Kidney (tissue), 13 donors: ENCODE measurements at regions not wholly inside any gene's neighbourhood (a gene's known extent, or its start where the extent isn't known, plus 50 kb on each side); places are given as distances from the start of the nearest gene placed in this dataset.

Experiments
- DNase-seq, 5 donors: peaks; one replicate each; pipeline ENCODE4 v3.0.0-alpha.2; 2013 to 2020
- FAIRE-seq: peaks from 2 replicates; lab custom pipeline; 2012; peaks lifted over from hg19 to GRCh38; lab: Jason Lieb, UNC
- H3K27ac ChIP-seq, 2 donors: one replicate each; pipeline ENCODE4 v1.7.0; 2013; ENCODE audit warnings: low read depth in 2 of 2, low read length in 2 of 2, inconsistent platforms in 1 of 2
- H3K27me3 ChIP-seq: one replicate; pipeline ENCODE4 v1.7.1; 2013; ENCODE audit warnings: low read length, inconsistent platforms; ENCODE audit not compliant: control insufficient read depth, insufficient read depth
- H3K36me3 ChIP-seq, 3 donors: one replicate each; pipeline versions ENCODE4 v1.7.0 to v1.7.1; 2013; ENCODE audit warnings: low read length in 3 of 3, control low read depth in 1 of 3, inconsistent platforms in 1 of 3; ENCODE audit not compliant: insufficient read depth in 3 of 3, control insufficient read depth in 2 of 3
- H3K4me1 ChIP-seq, 3 donors: one replicate each; pipeline versions ENCODE4 v1.7.0 to v1.7.1; 2013; ENCODE audit warnings: low read length in 3 of 3, inconsistent platforms in 1 of 3, low read depth in 1 of 3; ENCODE audit not compliant: control insufficient read depth in 2 of 3, insufficient read depth in 2 of 3
- H3K4me3 ChIP-seq, 3 donors: one replicate each; pipeline versions ENCODE4 v1.7.0 to v1.8.1; 2013; ENCODE audit warnings: low read length in 3 of 3, control low read depth in 1 of 3, inconsistent platforms in 1 of 3
- H3K9ac ChIP-seq, 3 donors: one replicate each; pipeline versions ENCODE4 v1.7.0 to v1.7.1; 2013; ENCODE audit warnings: low read length in 3 of 3, control low read depth in 1 of 3, inconsistent platforms in 1 of 3
- H3K9me3 ChIP-seq, 3 donors: one replicate each; pipeline versions ENCODE4 v1.7.0 to v1.7.1; 2013; ENCODE audit warnings: low read length in 3 of 3, control low read depth in 1 of 3, inconsistent platforms in 1 of 3; ENCODE audit not compliant: control insufficient read depth in 2 of 3, insufficient read depth in 1 of 3
- intact Hi-C: fragments of 100-400 bp; cut with DNase I; formaldehyde crosslinking; loops from one replicate; pipeline ENCODE4 v1.11.1; 2022
- TF ChIP-seq, protein P1 (sequence below): IDR thresholded peaks from 3 replicates; pipeline ENCODE4 v1.5.1; 2012; ENCODE audit warnings: mild to moderate bottlenecking, moderate library complexity, borderline replicate concordance; ENCODE audit not compliant: insufficient read depth; ENCODE audit errors: extremely low read depth
- donor health status: control.
- donor health status: control.
- donor health status: control.
- donor health status: control.
- donor health status: control.
- donor health status: DM: yes; HTN: yes; CAD: no.
- donor health status: Normal renal cell carcinoma (clear cell type).

DNA sequence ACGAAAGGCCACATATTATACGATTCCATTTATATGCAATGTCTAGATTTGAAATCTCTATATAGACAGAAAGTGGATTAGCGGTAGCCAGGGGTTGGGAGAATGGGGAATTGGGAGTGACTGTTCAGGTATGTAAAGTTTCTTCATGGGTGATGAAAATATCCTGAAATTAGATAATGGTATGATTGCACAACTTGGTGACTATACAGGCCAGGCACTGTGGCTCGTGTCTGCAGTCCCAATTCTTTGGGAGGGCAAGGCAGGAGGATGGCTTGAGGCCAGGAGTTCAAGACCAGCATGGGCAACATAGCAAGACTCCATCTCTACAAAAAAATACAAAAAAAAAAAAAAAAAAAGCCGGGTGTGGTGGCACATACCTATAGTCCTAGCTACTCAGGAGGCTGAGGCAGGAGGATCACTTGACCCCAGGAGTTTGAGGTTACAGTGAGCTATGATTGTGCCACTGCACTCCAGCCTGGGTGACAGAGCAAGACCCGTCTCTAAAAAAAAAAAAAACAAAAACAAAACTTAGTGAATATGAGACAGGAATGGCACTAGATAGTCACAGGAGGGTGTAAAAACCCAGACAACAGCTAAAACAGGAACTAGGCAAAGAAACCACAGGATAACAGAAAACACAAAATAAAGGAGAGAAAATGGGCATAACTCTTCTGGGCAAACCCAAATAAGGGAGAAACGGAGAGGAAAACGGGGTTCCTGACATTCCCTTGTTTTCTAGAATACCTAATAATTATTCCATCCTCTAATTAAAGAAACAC is 72.1 kb upstream of the ZNF618 start:
- DNase-seq (no peak), FAIRE-seq (no peak)
- TF ChIP-seq, protein P1, sequence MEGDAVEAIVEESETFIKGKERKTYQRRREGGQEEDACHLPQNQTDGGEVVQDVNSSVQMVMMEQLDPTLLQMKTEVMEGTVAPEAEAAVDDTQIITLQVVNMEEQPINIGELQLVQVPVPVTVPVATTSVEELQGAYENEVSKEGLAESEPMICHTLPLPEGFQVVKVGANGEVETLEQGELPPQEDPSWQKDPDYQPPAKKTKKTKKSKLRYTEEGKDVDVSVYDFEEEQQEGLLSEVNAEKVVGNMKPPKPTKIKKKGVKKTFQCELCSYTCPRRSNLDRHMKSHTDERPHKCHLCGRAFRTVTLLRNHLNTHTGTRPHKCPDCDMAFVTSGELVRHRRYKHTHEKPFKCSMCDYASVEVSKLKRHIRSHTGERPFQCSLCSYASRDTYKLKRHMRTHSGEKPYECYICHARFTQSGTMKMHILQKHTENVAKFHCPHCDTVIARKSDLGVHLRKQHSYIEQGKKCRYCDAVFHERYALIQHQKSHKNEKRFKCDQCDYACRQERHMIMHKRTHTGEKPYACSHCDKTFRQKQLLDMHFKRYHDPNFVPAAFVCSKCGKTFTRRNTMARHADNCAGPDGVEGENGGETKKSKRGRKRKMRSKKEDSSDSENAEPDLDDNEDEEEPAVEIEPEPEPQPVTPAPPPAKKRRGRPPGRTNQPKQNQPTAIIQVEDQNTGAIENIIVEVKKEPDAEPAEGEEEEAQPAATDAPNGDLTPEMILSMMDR: no peak
- H3K9ac ChIP-seq: no peak overlapping the region
- intact Hi-C loops: no loop called here
- H3K27ac ChIP-seq: no peak overlapping the region
- no peaks in the 10 kb centered on the region for H3K9me3 ChIP-seq
- peaks cover 0 to 4% (median 3%) of the 10 kb centered on the region in 3 donors for H3K4me1 ChIP-seq
- no peaks in the 10 kb centered on the region for H3K36me3 ChIP-seq
- no peaks in the 10 kb centered on the region for H3K27me3 ChIP-seq
- H3K4me3 ChIP-seq: no peak overlapping the region

GRCh38 chr9:113805486-113806132 is 70.5 kb upstream of the ZNF618 start:
- H3K36me3 ChIP-seq: no peaks in the 10 kb centered on the region
- no peak for DNase-seq
- H3K9me3 ChIP-seq: no peaks in the 10 kb centered on the region
- intact Hi-C loops: loop anchor here (5.0 kb wide), 1 partner anchor 187 kb away; no protein-coding TSS in a partner anchor
- no peak for FAIRE-seq
- no peak overlapping the region for H3K4me3 ChIP-seq
- no peak overlapping the region for H3K27ac ChIP-seq
- H3K9ac ChIP-seq: no peak overlapping the region
- TF ChIP-seq, protein P1: no peak
- no peaks in the 10 kb centered on the region for H3K27me3 ChIP-seq
- peaks cover 0 to 4% (median 3%) of the 10 kb centered on the region in 3 donors for H3K4me1 ChIP-seq

DNA sequence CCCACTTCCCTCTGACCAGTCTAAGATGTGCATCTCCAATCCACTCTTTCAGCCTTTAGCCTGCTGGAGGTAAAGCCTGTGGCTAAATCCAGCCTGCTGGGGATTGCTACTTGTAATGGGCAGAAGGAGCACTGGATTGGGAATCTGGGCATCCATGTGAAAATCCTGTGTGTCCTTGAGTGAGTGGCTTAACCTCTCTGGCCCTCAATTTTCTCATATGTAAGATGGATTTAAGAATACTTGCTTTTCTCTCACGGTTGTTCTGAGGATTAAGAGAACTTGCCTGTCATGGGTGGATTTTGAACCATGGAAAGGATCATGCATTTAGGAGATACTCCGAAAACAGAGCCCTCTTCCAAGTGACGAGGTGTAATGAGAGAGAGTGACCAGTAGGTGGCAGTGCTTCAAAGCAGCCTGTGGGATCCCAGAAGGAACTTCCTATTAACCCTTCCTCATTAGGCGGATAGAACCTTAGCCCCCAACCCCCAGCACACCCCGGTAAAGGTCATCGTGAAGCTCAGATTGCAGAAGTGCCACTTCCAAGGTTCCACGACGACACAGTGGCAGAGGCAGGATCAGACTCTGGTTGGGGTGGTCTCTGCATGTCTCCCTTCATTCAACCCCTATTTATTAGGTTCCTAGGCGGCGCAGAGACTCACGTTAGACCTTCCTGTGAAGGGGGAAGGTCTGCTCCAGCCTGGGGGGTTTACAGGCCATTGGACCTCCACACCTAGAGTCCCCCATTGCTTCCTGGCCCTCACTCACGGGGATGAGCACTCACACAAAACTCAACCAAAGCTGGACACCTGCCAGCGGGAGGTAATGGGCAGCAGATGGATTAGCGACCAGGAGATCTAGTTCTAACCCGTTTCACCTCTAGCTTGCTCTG is 68.7 kb upstream of the ZNF618 start:
- no peaks in the 10 kb centered on the region for H3K9me3 ChIP-seq
- H3K4me1 ChIP-seq: peaks cover 0 to 4% (median 3%) of the 10 kb centered on the region in 3 donors
- DNase-seq: peak in 4 of 5 donors; percentile 54 to 73 (median 62)
- TF ChIP-seq, protein P1: peak; percentile 87
- H3K27me3 ChIP-seq: no peaks in the 10 kb centered on the region
- H3K27ac ChIP-seq: no peak overlapping the region
- no peaks in the 10 kb centered on the region for H3K36me3 ChIP-seq
- no peak for FAIRE-seq
- H3K4me3 ChIP-seq: peak overlapping the region; percentile 23 to 48 (median 43)
- H3K9ac ChIP-seq: peak overlapping the region in 1 of 3 donors; percentile 19
- intact Hi-C loops: loop anchor here (5.0 kb wide), 1 partner anchor 185 kb away; no protein-coding TSS in a partner anchor
